ENCODE measurements at regions not wholly inside any gene's neighbourhood (a gene's known extent, or its start where the extent isn't known, plus 50 kb on each side); places are given as distances from the start of the nearest gene placed in this dataset.
"Not testable (repeated sequence)": the region's sequence is repeated elsewhere in the genome, so short reads cannot be mapped to it uniquely, and the experiment has no call there.

DNA sequence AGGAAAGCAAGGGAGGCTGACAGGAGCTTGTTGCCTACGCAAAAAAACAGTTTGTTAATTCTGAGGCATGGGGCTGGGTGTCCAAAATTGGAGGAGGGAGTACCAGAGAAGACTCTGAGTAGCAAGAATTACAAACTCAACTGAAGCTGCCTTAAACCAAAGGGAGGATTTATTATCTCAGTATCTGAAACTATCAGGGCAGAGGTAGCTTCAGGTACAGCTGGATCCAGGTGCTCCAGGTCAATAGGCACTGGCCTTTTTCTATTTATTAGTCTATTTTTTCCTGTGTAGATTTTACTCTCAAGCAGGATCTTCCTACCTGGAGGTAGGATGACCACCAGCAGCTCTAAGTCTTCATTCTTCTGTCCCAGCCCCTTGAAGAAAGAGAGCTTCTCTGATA is 135.3 kb upstream of the NCOR2 start:
- Mint-ChIP-seq H3K27me3 (peaks cover 5 to 13% of the 10 kb centered on the region in 2 donors), H3K27ac (no peak overlapping the region), H3K9me3 (peaks cover 0 to 5% (median 0%) of the 10 kb centered on the region in 5 donors), H3K4me3 (no peak overlapping the region), H3K36me3 (no peaks in the 10 kb centered on the region), H3K4me1 (no peaks in the 10 kb centered on the region)
- Histone ChIP-seq H3K4me1 (ENCODE audit: insufficient read depth, low read length) (no peaks in the 10 kb centered on the region), H3K27me3 (ENCODE audit: insufficient read depth, low read length, poor library complexity, severe bottlenecking) (peaks cover 5% of the 10 kb centered on the region), H3K9me3 (ENCODE audit: low read length) (no peaks in the 10 kb centered on the region), H3K36me3 (ENCODE audit: insufficient read depth, low read length) (no peaks in the 10 kb centered on the region), H3K4me3 (ENCODE audit: low read length) (no peak overlapping the region), H3K27ac (ENCODE audit: low read depth, low read length) (no peak overlapping the region)
- ChIA-PET POLR2A (no interaction called here), CTCF (no interaction called here)
- no peak for DNase-seq

DNA sequence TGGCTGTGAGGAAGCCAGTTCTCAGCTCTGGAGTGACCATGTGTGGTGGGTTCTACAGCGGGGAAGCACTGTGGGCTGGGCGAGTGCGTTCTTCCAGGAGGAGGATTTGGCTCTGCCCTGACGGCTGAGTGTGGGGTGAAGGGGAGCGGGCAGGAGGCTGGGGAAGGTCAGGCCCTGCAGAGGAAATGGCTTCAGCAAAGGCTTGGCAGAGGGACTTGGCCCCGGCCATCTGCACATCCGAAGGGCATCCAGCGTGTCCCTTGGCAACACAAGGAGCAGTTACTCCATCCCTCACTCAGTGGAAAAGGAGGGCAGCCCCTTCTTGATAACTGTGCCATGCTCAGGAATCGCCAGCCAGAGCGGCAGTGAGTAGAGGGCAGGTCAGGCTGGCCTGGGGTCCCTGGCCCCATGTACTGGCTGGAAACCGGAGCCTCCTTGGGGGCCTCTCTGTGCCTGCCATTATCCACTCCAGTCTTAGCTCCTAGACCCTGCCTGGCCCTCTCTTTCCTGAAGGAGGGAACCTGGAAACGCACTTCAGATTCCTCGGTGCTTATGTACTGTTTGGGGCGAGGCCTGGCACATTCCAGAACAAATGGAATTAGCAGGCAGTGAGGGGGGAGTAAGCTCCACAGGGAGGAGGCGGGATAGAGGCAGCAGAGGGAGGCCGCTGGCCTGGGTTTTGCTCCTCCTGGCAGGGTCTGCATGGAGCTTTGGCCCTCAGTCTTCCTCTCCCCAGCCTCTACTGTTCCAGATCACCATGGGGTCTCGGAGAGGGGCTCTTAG is 133.6 kb upstream of the NCOR2 start:
- DNase-seq: no peak
- no peaks in the 10 kb centered on the region for H3K9me3 ChIP-seq (ENCODE audit: low read length)
- H3K27ac ChIP-seq (ENCODE audit: low read depth, low read length): no peak overlapping the region
- H3K36me3 ChIP-seq (ENCODE audit: insufficient read depth, low read length): no peaks in the 10 kb centered on the region
- no peak overlapping the region for H3K4me3 ChIP-seq (ENCODE audit: low read length)
- ChIA-PET POLR2A (no interaction called here), CTCF (no interaction called here)
- H3K27ac Mint-ChIP-seq: no peak overlapping the region
- H3K4me1 ChIP-seq (ENCODE audit: insufficient read depth, low read length): no peaks in the 10 kb centered on the region
- no peak overlapping the region for H3K4me3 Mint-ChIP-seq
- no peaks in the 10 kb centered on the region for H3K4me1 Mint-ChIP-seq
- no peaks in the 10 kb centered on the region for H3K9me3 Mint-ChIP-seq
- H3K27me3 Mint-ChIP-seq: peaks cover 6 to 13% of the 10 kb centered on the region in 2 donors
- no peaks in the 10 kb centered on the region for H3K36me3 Mint-ChIP-seq
- peaks cover 5% of the 10 kb centered on the region for H3K27me3 ChIP-seq (ENCODE audit: insufficient read depth, low read length, poor library complexity, severe bottlenecking)

DNA sequence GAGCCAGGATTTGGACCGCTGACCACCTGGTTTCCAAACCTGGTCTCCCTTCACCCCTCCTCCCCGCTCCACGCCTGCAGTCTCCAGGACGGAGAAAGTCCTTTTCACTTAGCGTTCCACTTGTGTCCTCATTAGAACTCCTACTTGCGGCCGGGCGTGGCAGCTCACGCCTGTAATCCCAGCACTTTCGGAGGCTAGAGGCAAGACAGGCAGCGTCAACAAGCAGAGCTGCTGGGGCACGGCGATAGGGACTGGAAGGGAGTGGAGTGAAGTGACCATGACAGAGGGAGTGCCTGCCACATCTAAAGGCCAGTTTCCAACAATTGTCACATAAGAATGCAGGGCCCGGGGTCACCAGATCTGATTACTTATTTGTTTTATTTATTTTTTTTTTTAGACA is 132.5 kb upstream of the NCOR2 start:
- ChIA-PET CTCF (no interaction called here), POLR2A (no interaction called here)
- Mint-ChIP-seq H3K36me3 (no peaks in the 10 kb centered on the region), H3K4me3 (no peak overlapping the region), H3K27ac (peak overlapping the region in 1 of 8 donors; percentile 60), H3K9me3 (no peaks in the 10 kb centered on the region), H3K4me1 (peaks cover 2% of the 10 kb centered on the region in 3 donors), H3K27me3 (peaks cover 9 to 13% of the 10 kb centered on the region in 2 donors)
- H3K27ac ChIP-seq (ENCODE audit: low read depth, low read length): no peak overlapping the region
- no peak for DNase-seq
- H3K27me3 ChIP-seq (ENCODE audit: insufficient read depth, low read length, poor library complexity, severe bottlenecking): peaks cover 5% of the 10 kb centered on the region
- no peak overlapping the region for H3K4me3 ChIP-seq (ENCODE audit: low read length)
- H3K36me3 ChIP-seq (ENCODE audit: insufficient read depth, low read length): no peaks in the 10 kb centered on the region
- H3K9me3 ChIP-seq (ENCODE audit: low read length): no peaks in the 10 kb centered on the region
- H3K4me1 ChIP-seq (ENCODE audit: insufficient read depth, low read length): peaks cover under 1% of the 10 kb centered on the region

DNA sequence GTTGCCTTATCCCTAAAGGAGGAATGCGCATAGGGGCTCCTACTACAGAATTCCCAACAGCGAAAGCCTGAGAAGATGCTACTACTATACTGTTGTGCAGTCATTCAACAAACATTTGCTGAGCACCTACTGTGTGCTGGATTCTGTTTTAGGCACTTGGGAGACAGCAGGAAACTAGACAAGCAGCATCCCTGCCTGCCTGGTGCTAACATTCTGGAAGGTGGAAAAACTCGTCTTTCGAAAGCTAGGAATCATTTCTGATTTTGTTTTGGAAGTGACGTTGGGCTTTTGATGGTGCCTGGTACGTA is 131.5 kb upstream of the NCOR2 start:
- Mint-ChIP-seq H3K27me3 (peaks cover 9 to 13% of the 10 kb centered on the region in 2 donors), H3K4me3 (no peak overlapping the region), H3K27ac (peak overlapping the region in 1 of 8 donors; percentile 89), H3K36me3 (no peaks in the 10 kb centered on the region), H3K9me3 (peaks cover 0 to 2% (median 2%) of the 10 kb centered on the region in 5 donors), H3K4me1 (peaks cover 11% of the 10 kb centered on the region in 3 donors)
- H3K4me3 ChIP-seq (ENCODE audit: low read length): no peak overlapping the region
- H3K9me3 ChIP-seq (ENCODE audit: low read length): no peaks in the 10 kb centered on the region
- H3K27ac ChIP-seq (ENCODE audit: low read depth, low read length): no peak overlapping the region
- no peak for DNase-seq
- POLR2A ChIA-PET: no interaction called here
- no peaks in the 10 kb centered on the region for H3K36me3 ChIP-seq (ENCODE audit: insufficient read depth, low read length)
- peaks cover 5% of the 10 kb centered on the region for H3K27me3 ChIP-seq (ENCODE audit: insufficient read depth, low read length, poor library complexity, severe bottlenecking)
- CTCF ChIA-PET: interaction anchor here (1.0 kb wide), 1 partner anchor 9 kb away, joined by 3 read pairs; no protein-coding TSS in a partner anchor
- H3K4me1 ChIP-seq (ENCODE audit: insufficient read depth, low read length): peaks cover 9% of the 10 kb centered on the region

DNA sequence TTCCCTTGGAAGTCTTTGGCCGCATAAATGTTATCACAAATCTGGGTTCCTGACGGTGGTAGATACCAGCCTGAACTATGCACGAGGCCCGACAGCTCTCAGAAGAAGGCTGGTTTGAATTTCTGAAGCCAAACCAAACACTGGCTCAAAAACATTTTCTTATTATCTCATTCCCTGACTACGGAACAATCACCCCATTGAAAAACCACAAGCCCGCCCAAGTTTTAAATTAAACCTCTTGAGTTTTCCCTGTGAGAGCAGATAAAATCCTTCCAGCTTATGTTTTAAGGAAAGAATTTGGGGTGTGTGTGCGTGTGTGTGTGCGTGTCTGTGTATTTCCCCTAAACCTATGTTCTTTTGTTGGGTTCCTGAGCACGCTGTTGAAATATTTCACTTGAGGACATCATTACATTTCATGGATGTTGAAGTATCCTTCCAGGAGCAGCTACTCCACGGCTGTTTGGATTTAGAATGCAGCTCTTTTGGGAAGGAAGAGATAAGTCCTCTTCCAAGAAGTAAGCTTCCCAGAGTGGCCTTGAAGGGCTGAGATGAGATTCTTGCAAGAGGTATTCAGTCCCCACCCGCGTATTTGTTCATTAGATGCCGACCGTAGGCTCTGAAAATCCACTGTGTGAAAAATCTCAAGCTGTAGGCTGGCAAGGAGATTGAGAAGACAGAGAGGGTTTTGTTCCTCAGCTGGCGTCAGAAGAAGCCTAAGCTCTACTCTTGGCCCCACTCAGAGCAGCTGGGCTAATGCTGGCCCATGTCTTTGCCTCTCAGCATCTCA is 131.0 kb upstream of the NCOR2 start:
- Mint-ChIP-seq H3K4me3 (no peak overlapping the region), H3K27ac (no peak overlapping the region), H3K27me3 (peaks cover 9 to 13% of the 10 kb centered on the region in 2 donors), H3K4me1 (peaks cover 11 to 13% (median 12%) of the 10 kb centered on the region in 3 donors), H3K9me3 (peaks cover 0 to 3% (median 2%) of the 10 kb centered on the region in 5 donors), H3K36me3 (no peaks in the 10 kb centered on the region)
- no peak for DNase-seq
- peaks cover 5% of the 10 kb centered on the region for H3K27me3 ChIP-seq (ENCODE audit: insufficient read depth, low read length, poor library complexity, severe bottlenecking)
- CTCF ChIA-PET: interaction anchor here (1.0 kb wide), 1 partner anchor 10 kb away, joined by 3 read pairs; no protein-coding TSS in a partner anchor
- H3K4me1 ChIP-seq (ENCODE audit: insufficient read depth, low read length): peaks cover 9% of the 10 kb centered on the region
- POLR2A ChIA-PET: no interaction called here
- H3K4me3 ChIP-seq (ENCODE audit: low read length): no peak overlapping the region
- H3K9me3 ChIP-seq (ENCODE audit: low read length): no peaks in the 10 kb centered on the region
- no peaks in the 10 kb centered on the region for H3K36me3 ChIP-seq (ENCODE audit: insufficient read depth, low read length)
- H3K27ac ChIP-seq (ENCODE audit: low read depth, low read length): no peak overlapping the region

DNA sequence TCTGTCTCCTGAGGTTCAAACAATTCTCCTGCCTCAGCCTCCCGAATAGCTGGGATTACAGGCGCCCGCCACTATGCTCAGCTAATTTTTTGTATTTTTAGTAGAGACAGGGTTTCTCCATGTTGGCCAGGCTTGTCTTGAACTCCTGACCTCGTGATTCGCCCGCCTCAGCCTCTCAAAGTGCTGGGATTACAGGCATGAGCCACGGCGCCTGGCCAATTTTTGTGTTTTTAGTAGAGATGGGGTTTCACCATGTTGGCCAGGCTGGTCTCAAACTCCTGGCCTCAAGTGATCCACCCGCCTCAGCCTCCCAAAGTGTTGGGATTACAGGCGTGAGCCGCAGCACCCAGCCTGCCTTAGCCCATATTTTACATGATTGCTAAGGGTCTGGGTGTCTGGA is 130.3 kb upstream of the NCOR2 start:
- H3K27ac ChIP-seq (ENCODE audit: low read depth, low read length); POLR2A ChIA-PET; CTCF ChIA-PET: not testable (repeated sequence)

DNA sequence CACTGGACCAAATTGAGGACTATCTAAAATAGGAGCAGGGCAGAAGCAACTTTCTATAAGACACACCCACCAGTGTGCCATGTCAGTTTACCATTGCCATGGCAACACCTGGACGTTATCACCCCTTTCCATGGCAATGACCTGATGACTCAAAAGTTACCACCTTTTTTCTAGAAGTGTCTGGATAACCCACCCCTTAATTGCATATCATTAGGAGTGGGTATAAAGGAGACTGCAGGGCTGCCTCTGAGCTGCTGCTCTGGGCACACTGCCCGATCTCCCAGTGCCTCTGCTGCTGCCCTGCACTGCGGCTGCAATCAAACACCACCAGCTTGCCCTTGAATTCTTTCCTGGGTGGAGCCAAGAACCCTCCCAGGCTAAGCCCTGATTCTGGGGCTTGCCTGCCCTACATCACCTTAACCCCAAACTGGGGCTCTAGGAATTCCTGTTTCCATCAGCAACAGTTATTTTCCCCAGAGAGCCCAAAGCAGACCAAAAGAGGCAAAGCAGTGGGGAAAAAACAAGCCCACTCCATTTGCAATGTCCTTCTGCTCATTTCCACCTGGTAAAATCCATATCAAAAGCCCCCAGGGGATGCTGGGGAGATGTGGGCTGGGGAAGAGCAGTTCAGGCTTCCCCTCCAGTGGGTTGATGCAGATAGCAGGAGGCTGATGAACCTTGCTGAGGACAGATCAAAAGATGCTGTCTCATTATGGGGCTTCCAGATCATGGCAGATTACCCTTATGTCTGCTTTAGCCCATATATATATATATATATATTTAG is 129.5 kb upstream of the NCOR2 start:
- H3K9me3 ChIP-seq (ENCODE audit: low read length): peaks cover 5% of the 10 kb centered on the region
- CTCF ChIA-PET: no interaction called here
- H3K4me1 ChIP-seq (ENCODE audit: insufficient read depth, low read length): peaks cover 9% of the 10 kb centered on the region
- Mint-ChIP-seq H3K27ac (peak overlapping the region in 1 of 8 donors; percentile 55), H3K9me3 (peaks cover 0 to 13% (median 11%) of the 10 kb centered on the region in 5 donors), H3K36me3 (no peaks in the 10 kb centered on the region), H3K27me3 (peaks cover 9 to 13% of the 10 kb centered on the region in 2 donors), H3K4me1 (peaks cover 12 to 17% (median 13%) of the 10 kb centered on the region in 3 donors), H3K4me3 (no peak overlapping the region)
- H3K27me3 ChIP-seq (ENCODE audit: insufficient read depth, low read length, poor library complexity, severe bottlenecking): peaks cover 5% of the 10 kb centered on the region
- POLR2A ChIA-PET: no interaction called here
- H3K36me3 ChIP-seq (ENCODE audit: insufficient read depth, low read length): no peaks in the 10 kb centered on the region
- H3K4me3 ChIP-seq (ENCODE audit: low read length): no peak overlapping the region
- H3K27ac ChIP-seq (ENCODE audit: low read depth, low read length): no peak overlapping the region
- DNase-seq: no peak

More for the DNA sequence above, 130.3 kb upstream of the NCOR2 start:
- not testable (repeated sequence) for H3K9me3 ChIP-seq (ENCODE audit: low read length); H3K9me3 Mint-ChIP-seq; H3K4me3 ChIP-seq (ENCODE audit: low read length); H3K36me3 ChIP-seq (ENCODE audit: insufficient read depth, low read length); H3K36me3 Mint-ChIP-seq; H3K4me3 Mint-ChIP-seq; H3K4me1 ChIP-seq (ENCODE audit: insufficient read depth, low read length); DNase-seq; H3K27me3 ChIP-seq (ENCODE audit: insufficient read depth, low read length, poor library complexity, severe bottlenecking); H3K27ac Mint-ChIP-seq
- Mint-ChIP-seq H3K27me3 (peaks cover 9 to 13% of the 10 kb centered on the region in 2 donors), H3K4me1 (peaks cover 12 to 17% (median 13%) of the 10 kb centered on the region in 3 donors)

DNA sequence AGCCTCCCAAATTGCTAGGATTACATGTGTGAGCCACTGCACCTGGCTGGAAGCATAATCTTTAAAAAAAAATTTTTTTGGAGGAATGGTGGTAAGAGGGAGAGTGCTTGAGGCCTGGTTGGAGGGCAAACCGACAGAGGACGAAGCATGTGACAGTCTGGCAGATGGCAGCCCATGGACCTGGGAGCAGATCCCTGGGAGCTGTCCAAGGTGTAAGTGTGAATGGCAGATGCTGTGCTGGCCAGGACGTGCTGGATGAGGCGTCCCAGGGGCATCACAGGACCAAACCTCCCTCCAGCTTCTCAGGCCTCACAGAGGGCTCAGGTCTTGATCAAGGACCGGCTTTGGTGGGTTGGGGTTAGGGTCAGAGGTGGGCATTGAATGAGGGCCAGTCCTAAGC is 128.4 kb upstream of the NCOR2 start:
- peaks cover 9% of the 10 kb centered on the region for H3K4me1 ChIP-seq (ENCODE audit: insufficient read depth, low read length)
- H3K36me3 ChIP-seq (ENCODE audit: insufficient read depth, low read length): no peaks in the 10 kb centered on the region
- DNase-seq: no peak
- Mint-ChIP-seq H3K9me3 (peaks cover 0 to 20% (median 16%) of the 10 kb centered on the region in 5 donors), H3K36me3 (no peaks in the 10 kb centered on the region), H3K27me3 (peaks cover 9 to 13% of the 10 kb centered on the region in 2 donors), H3K4me1 (peaks cover 12 to 17% (median 13%) of the 10 kb centered on the region in 3 donors), H3K27ac (no peak overlapping the region), H3K4me3 (no peak overlapping the region)
- POLR2A ChIA-PET: no interaction called here
- peaks cover 5% of the 10 kb centered on the region for H3K27me3 ChIP-seq (ENCODE audit: insufficient read depth, low read length, poor library complexity, severe bottlenecking)
- no peak overlapping the region for H3K27ac ChIP-seq (ENCODE audit: low read depth, low read length)
- peaks cover 9% of the 10 kb centered on the region for H3K9me3 ChIP-seq (ENCODE audit: low read length)
- CTCF ChIA-PET: no interaction called here
- H3K4me3 ChIP-seq (ENCODE audit: low read length): no peak overlapping the region
